ENCODE measurements at regions not wholly inside any gene's neighbourhood (a gene's known extent, or its start where the extent isn't known, plus 50 kb on each side); places are given as distances from the start of the nearest gene placed in this dataset.

- TF ChIP-seq EZH2 (IDR thresholded peaks at IDR 0.05; ENCODE audit: borderline replicate concordance, low read length) (no peak), CTCF (IDR thresholded peaks at IDR 0.05; ENCODE audit: low read length) (no peak)
Observed at GRCh38 chr2:196544906-196545433, 94.5 kb upstream of the CCDC150 start.

Data from OCI-LY1 (cell line).